OCI-LY3 (cell line): ENCODE measurements at regions not wholly inside any gene's neighbourhood (a gene's known extent, or its start where the extent isn't known, plus 50 kb on each side); places are given as distances from the start of the nearest gene placed in this dataset.

ENCODE experiments used
- CTCF ChIP-seq: fragments of 200-600, 300-600 bp; sonication (generic); IDR thresholded peaks from 2 replicates; pipeline ENCODE4 v1.5.1; 2014; ENCODE audit warnings: antibody characterized with exemption, low read length, low read depth
- EZH2phosphoT487 ChIP-seq: fragments of 200-600 bp; shearing (Covaris generic); IDR thresholded peaks from 2 replicates; pipeline ENCODE4 v1.6.1; 2018; ENCODE audit warnings: antibody characterized with exemption, mixed run types, low read depth

- TF ChIP-seq CTCF (no peak), EZH2phosphoT487 (no peak)
These were observed 594.6 kb upstream of the FAM174A start for GRCh38 chr5:99940540-99940939.
